ENCODE measurements at regions not wholly inside any gene's neighbourhood (a gene's known extent, or its start where the extent isn't known, plus 50 kb on each side); places are given as distances from the start of the nearest gene placed in this dataset.
"Not testable (repeated sequence)": the region's sequence is repeated elsewhere in the genome, so short reads cannot be mapped to it uniquely, and the experiment has no call there.

GRCh38 chr16:23013484-23013883, 135.8 kb downstream of the USP31 start:
- peak in 3 of 4 experiments; percentile 5 to 24 (median 6) for DNase-seq

- no peak for DNase-seq
Measured at GRCh38 chr16:23009075-23009474, 140.2 kb downstream of the USP31 start.

GRCh38 chr16:23008041-23008440, 141.2 kb downstream of the USP31 start:
- DNase-seq: no peak

GRCh38 chr16:23006380-23006779, 142.9 kb downstream of the USP31 start:
- peak; percentile 1 to 48 (median 30) for DNase-seq

GRCh38 chr16:23005951-23006350, 143.3 kb downstream of the USP31 start:
- DNase-seq: no peak

- no peak for DNase-seq
Measured at GRCh38 chr16:22989598-22989997, 159.7 kb downstream of the USP31 start.

- no peak for DNase-seq
Measured at GRCh38 chr16:22983614-22984013, 165.6 kb downstream of the USP31 start.

- not testable (repeated sequence) for DNase-seq
Measured at GRCh38 chr16:22980514-22980913, 166.6 kb downstream of the HS3ST2 start.

GRCh38 chr16:22979038-22979437, 165.1 kb downstream of the HS3ST2 start:
- no peak for DNase-seq

- DNase-seq: peak in 2 of 4 experiments; percentile 11 to 31
Measured at GRCh38 chr16:22977294-22977697, 163.3 kb downstream of the HS3ST2 start.

- no peak for DNase-seq
Measured at GRCh38 chr16:22973522-22973921, 159.6 kb downstream of the HS3ST2 start.

- no peak for DNase-seq
Measured at GRCh38 chr16:22971346-22971924, 157.5 kb downstream of the HS3ST2 start.

- no peak for DNase-seq
Measured at GRCh38 chr16:22970209-22970865, 156.4 kb downstream of the HS3ST2 start.

GRCh38 chr16:22969567-22969966, 155.6 kb downstream of the HS3ST2 start:
- DNase-seq: no peak

GRCh38 chr16:22968931-22969330, 155.0 kb downstream of the HS3ST2 start:
- no peak for DNase-seq

- DNase-seq: no peak
Measured at GRCh38 chr16:22967521-22968095, 153.6 kb downstream of the HS3ST2 start.
